Testis (tissue), 2 donors: ENCODE measurements at regions not wholly inside any gene's neighbourhood (a gene's known extent, or its start where the extent isn't known, plus 50 kb on each side); places are given as distances from the start of the nearest gene placed in this dataset.

ENCODE experiments used
- DNase-seq: peaks from one replicate; pipeline ENCODE4 v3.0.0-alpha.2; 2019
- H3K27ac ChIP-seq, 2 donors: fragments of 200-600 bp; sonication (generic); one replicate each; pipeline ENCODE4 v1.5.1; 2019
- H3K27me3 ChIP-seq: fragments of 200-600 bp; sonication (generic); one replicate; pipeline ENCODE4 v1.5.1; 2019
- H3K36me3 ChIP-seq: fragments of 200-600 bp; sonication (generic); one replicate; pipeline ENCODE4 v1.5.1; 2017; ENCODE audit warnings: low read depth; ENCODE audit errors: missing control alignments
- H3K4me1 ChIP-seq: fragments of 200-600 bp; sonication (generic); one replicate; pipeline ENCODE4 v1.5.1; 2019
- H3K4me3 ChIP-seq, 2 donors: fragments of 200-600 bp; sonication (generic); one replicate each; pipeline ENCODE4 v1.5.1; 2017 to 2019
- H3K9me3 ChIP-seq: fragments of 200-600 bp; sonication (generic); one replicate; pipeline ENCODE4 v1.5.1; 2017
- CTCF ChIP-seq, 3 experiments: fragments of 450-650 bp in 2 of 3; fragments of 200-600 bp in 1 of 3; sonication (generic) in 1 of 3; IDR thresholded peaks; one replicate each; pipeline ENCODE4 v1.5.1; 2016 to 2019; ENCODE audit warnings: antibody characterized with exemption in 3 of 3, mild to moderate bottlenecking in 2 of 3, moderate library complexity in 1 of 3
- POLR2A ChIP-seq: fragments of 450-650 bp; IDR thresholded peaks from one replicate; pipeline ENCODE4 v1.6.1; 2017; ENCODE audit warnings: antibody characterized with exemption, mild to moderate bottlenecking, moderate library complexity
- WGBS, 2 donors: methylation state at CpG; one replicate each; pipeline ENCODE4 v1.1.5; 2018; 5-methylcytosine and 5-hydroxymethylcytosine counted together
- intact Hi-C: fragments of 100-400 bp; cut with DNase I; formaldehyde crosslinking; loops from one replicate; pipeline ENCODE4 v1.15.1; 2023; ENCODE audit warnings: low total_unique reads

- Histone ChIP-seq H3K9me3 (no peaks in the 10 kb centered on the region), H3K4me3 (no peak overlapping the region), H3K27me3 (no peaks in the 10 kb centered on the region), H3K36me3 (no peaks in the 10 kb centered on the region), H3K27ac (no peak overlapping the region), H3K4me1 (no peaks in the 10 kb centered on the region)
- DNase-seq = no peak
- intact Hi-C loops = no loop called here
- TF ChIP-seq POLR2A (no peak), CTCF (IDR thresholded peaks at IDR 0.05) (no peak)
- WGBS, 2 donors = 89 to 90% methylated on average over 3 of the region's 3 CpGs
These were observed 428.7 kb upstream of the EPHA3 start for GRCh38 chr3:88678747-88679146.

- Histone ChIP-seq H3K27me3 (no peaks in the 10 kb centered on the region), H3K36me3 (no peaks in the 10 kb centered on the region), H3K27ac (no peak overlapping the region), H3K4me3 (no peak overlapping the region), H3K4me1 (no peaks in the 10 kb centered on the region), H3K9me3 (no peaks in the 10 kb centered on the region)
- WGBS, 2 donors = 76 to 84% methylated on average over 2 to 3 of the region's 3 CpGs
- intact Hi-C loops = no loop called here
- no peak for TF ChIP-seq CTCF (IDR thresholded peaks at IDR 0.05)
- TF ChIP-seq POLR2A = no peak
- DNase-seq = no peak
These were observed 417.1 kb upstream of the EPHA3 start for GRCh38 chr3:88690287-88690686.

- 94 to 95% methylated on average over 3 of the region's 3 CpGs for WGBS, 2 donors
- Histone ChIP-seq H3K27me3 (no peaks in the 10 kb centered on the region), H3K9me3 (no peaks in the 10 kb centered on the region), H3K4me3 (no peak overlapping the region), H3K36me3 (no peaks in the 10 kb centered on the region), H3K27ac (no peak overlapping the region), H3K4me1 (no peaks in the 10 kb centered on the region)
- intact Hi-C loops = no loop called here
- TF ChIP-seq POLR2A (no peak), CTCF (IDR thresholded peaks at IDR 0.05) (no peak)
- no peak for DNase-seq
These were observed 416.3 kb upstream of the EPHA3 start for GRCh38 chr3:88691081-88691480.

GRCh38 chr3:88703501-88704059 is 403.8 kb upstream of the EPHA3 start:
- TF ChIP-seq POLR2A = no peak
- no peak for TF ChIP-seq CTCF (IDR thresholded peaks at IDR 0.05)
- Histone ChIP-seq H3K27ac (no peak overlapping the region), H3K27me3 (no peaks in the 10 kb centered on the region), H3K4me3 (no peak overlapping the region), H3K36me3 (no peaks in the 10 kb centered on the region), H3K9me3 (no peaks in the 10 kb centered on the region), H3K4me1 (no peaks in the 10 kb centered on the region)
- intact Hi-C loops = no loop called here
- 73 to 74% methylated on average over 3 of the region's 3 CpGs for WGBS, 2 donors
- DNase-seq = no peak

- DNase-seq = no peak
- Histone ChIP-seq H3K4me1 (no peaks in the 10 kb centered on the region), H3K9me3 (no peaks in the 10 kb centered on the region), H3K27ac (no peak overlapping the region), H3K4me3 (no peak overlapping the region), H3K36me3 (no peaks in the 10 kb centered on the region), H3K27me3 (no peaks in the 10 kb centered on the region)
- TF ChIP-seq POLR2A (no peak), CTCF (IDR thresholded peaks at IDR 0.05) (no peak)
- intact Hi-C loops = no loop called here
- 85 to 93% methylated on average over 3 of the region's 3 CpGs for WGBS, 2 donors
These were observed 403.1 kb upstream of the EPHA3 start for GRCh38 chr3:88704338-88704737.
